KBM-7 (cell line): ENCODE measurements at regions not wholly inside any gene's neighbourhood (a gene's known extent, or its start where the extent isn't known, plus 50 kb on each side); places are given as distances from the start of the nearest gene placed in this dataset.

Experiments used
- DNase-seq: peaks from one replicate; pipeline ENCODE4 v3.0.0-alpha.2; 2015
- in situ Hi-C: fragments of 300-500 bp; cut with MboI; formaldehyde crosslinking; loops from 2 replicates; pipeline ENCODE4 v1.14.3; 2020; ENCODE audit warnings: low sequenced_read_pairs, low pct_unique_long_range_greater_than_20kb, mixed read lengths

GRCh38 chr9:126081746-126082145 is 244.9 kb upstream of the MVB12B start:
- DNase-seq = no peak
- in situ Hi-C loops = no loop called here

GRCh38 chr9:126084008-126084407 is 242.6 kb upstream of the MVB12B start:
- in situ Hi-C loops = no loop called here
- no peak for DNase-seq

- no peak for DNase-seq
- in situ Hi-C loops = no loop called here
Observed at GRCh38 chr9:126084696-126085095, 241.9 kb upstream of the MVB12B start.

GRCh38 chr9:126085170-126085569 is 241.5 kb upstream of the MVB12B start:
- DNase-seq = no peak
- in situ Hi-C loops = no loop called here

- in situ Hi-C loops = no loop called here
- DNase-seq = no peak
Observed at GRCh38 chr9:126088336-126088735, 238.3 kb upstream of the MVB12B start.

GRCh38 chr9:126089789-126090188 is 236.8 kb upstream of the MVB12B start:
- in situ Hi-C loops = no loop called here
- DNase-seq = no peak

GRCh38 chr9:126093771-126094170 is 232.9 kb upstream of the MVB12B start:
- in situ Hi-C loops = no loop called here
- DNase-seq = no peak

- in situ Hi-C loops = no loop called here
- no peak for DNase-seq
Observed at GRCh38 chr9:126095546-126096190, 231.0 kb upstream of the MVB12B start.

GRCh38 chr9:126096340-126096739 is 230.3 kb upstream of the MVB12B start:
- in situ Hi-C loops = no loop called here
- no peak for DNase-seq

GRCh38 chr9:126097679-126098078 is 228.9 kb upstream of the MVB12B start:
- no peak for DNase-seq
- in situ Hi-C loops = no loop called here

- no peak for DNase-seq
- in situ Hi-C loops = no loop called here
Observed at GRCh38 chr9:126106404-126106803, 220.2 kb upstream of the MVB12B start.

- in situ Hi-C loops = no loop called here
- no peak for DNase-seq
Observed at GRCh38 chr9:126107693-126108092, 218.9 kb upstream of the MVB12B start.

- DNase-seq = peak; percentile 6
- in situ Hi-C loops = no loop called here
Observed at GRCh38 chr9:126108240-126108639, 218.4 kb upstream of the MVB12B start.

GRCh38 chr9:126109575-126109974 is 217.1 kb upstream of the MVB12B start:
- DNase-seq = no peak
- in situ Hi-C loops = no loop called here

GRCh38 chr9:126111556-126111955 is 215.1 kb upstream of the MVB12B start:
- DNase-seq = no peak

GRCh38 chr9:126112135-126112720 is 214.4 kb upstream of the MVB12B start:
- in situ Hi-C loops = no loop called here

More at GRCh38 chr9:126111556-126111955, 215.1 kb upstream of the MVB12B start:
- in situ Hi-C loops = no loop called here

GRCh38 chr9:126113176-126113575 is 213.5 kb upstream of the MVB12B start:
- in situ Hi-C loops = no loop called here
- no peak for DNase-seq

More at GRCh38 chr9:126112135-126112720, 214.4 kb upstream of the MVB12B start:
- DNase-seq = no peak

GRCh38 chr9:126113756-126114408 is 212.7 kb upstream of the MVB12B start:
- in situ Hi-C loops = no loop called here
- no peak for DNase-seq

- in situ Hi-C loops = no loop called here
- no peak for DNase-seq
Observed at GRCh38 chr9:126114409-126114760, 212.2 kb upstream of the MVB12B start.

GRCh38 chr9:126114850-126115460 is 211.7 kb upstream of the MVB12B start:
- in situ Hi-C loops = no loop called here
- no peak for DNase-seq
